GM23248 (cell line): ENCODE measurements at regions not wholly inside any gene's neighbourhood (a gene's known extent, or its start where the extent isn't known, plus 50 kb on each side); places are given as distances from the start of the nearest gene placed in this dataset.

Experiments used
- DNase-seq: peaks from one replicate; pipeline ENCODE4 v3.0.0-alpha.2; 2015
- H2AFZ ChIP-seq: fragments of 200-600 bp; sonication (generic); 2 replicates; pipeline ENCODE4 v1.6.1; 2016; ENCODE audit warnings: antibody characterized with exemption
- H3F3A ChIP-seq: fragments of 200-600 bp; sonication (generic); 2 replicates; pipeline ENCODE4 v1.6.1; 2016; ENCODE audit warnings: mild to moderate bottlenecking, antibody characterized with exemption, mixed run types; ENCODE audit not compliant: insufficient read depth
- H3K27ac ChIP-seq: fragments of 200-600 bp; sonication (generic); 2 replicates; pipeline ENCODE4 v1.5.1; 2016; ENCODE audit warnings: mild to moderate bottlenecking
- H3K27me3 ChIP-seq: fragments of 200-600 bp; sonication (generic); replicated peaks from 2 replicates; pipeline ENCODE4 v1.6.1; 2016; ENCODE audit warnings: mild to moderate bottlenecking; ENCODE audit not compliant: insufficient read depth
- H3K36me3 ChIP-seq: fragments of 200-600 bp; sonication (generic); 2 replicates; pipeline ENCODE4 v1.6.1; 2016; ENCODE audit warnings: low read depth, mild to moderate bottlenecking
- H3K4me1 ChIP-seq: fragments of 200-600 bp; sonication (generic); 2 replicates; pipeline ENCODE4 v1.6.1; 2016; ENCODE audit warnings: mild to moderate bottlenecking; ENCODE audit not compliant: insufficient read depth
- H3K4me2 ChIP-seq: fragments of 200-600 bp; sonication (generic); one replicate; pipeline ENCODE4 v1.6.1; 2016; ENCODE audit warnings: mild to moderate bottlenecking; ENCODE audit not compliant: unreplicated experiment
- H3K4me3 ChIP-seq: fragments of 200-600 bp; sonication (generic); 2 replicates; pipeline ENCODE4 v1.5.1; 2016; ENCODE audit warnings: mild to moderate bottlenecking
- H3K79me2 ChIP-seq: fragments of 200-600 bp; sonication (generic); 2 replicates; pipeline ENCODE4 v1.6.1; 2016; ENCODE audit warnings: mild to moderate bottlenecking; ENCODE audit not compliant: insufficient read depth
- H3K9ac ChIP-seq: fragments of 200-600 bp; sonication (generic); 2 replicates; pipeline ENCODE4 v1.6.1; 2016; ENCODE audit warnings: mild to moderate bottlenecking
- H3K9me2 ChIP-seq: fragments of 200-600 bp; sonication (generic); 2 replicates; pipeline ENCODE4 v1.6.1; 2016; ENCODE audit warnings: mixed run types, mild to moderate bottlenecking, moderate library complexity; ENCODE audit not compliant: insufficient read depth
- H3K9me3 ChIP-seq: fragments of 200-600 bp; sonication (generic); one replicate; pipeline ENCODE4 v1.6.1; 2017; ENCODE audit warnings: low read depth
- H4K20me1 ChIP-seq: fragments of 200-600 bp; sonication (generic); 2 replicates; pipeline ENCODE4 v1.6.0; 2016; ENCODE audit not compliant: insufficient read depth
- EZH2 ChIP-seq: fragments of 200-600 bp; sonication (generic); IDR thresholded peaks from 2 replicates; pipeline ENCODE4 v1.6.1; 2018; ENCODE audit warnings: antibody characterized with exemption, mild to moderate bottlenecking; ENCODE audit not compliant: insufficient read depth, poor library complexity, severe bottlenecking
- EZH2phosphoT487 ChIP-seq: fragments of 200-600 bp; sonication (generic); IDR thresholded peaks from 2 replicates; pipeline ENCODE4 v1.6.1; 2018; ENCODE audit warnings: antibody characterized with exemption, moderate library complexity, mild to moderate bottlenecking, low read depth; ENCODE audit not compliant: insufficient read depth
- WGBS, 2 experiments: methylation state at CpG; one replicate each; pipeline ENCODE4 v1.1.6; 2015 to 2017; ENCODE audit warnings: low lambda C conversion rate in 2 of 2, low coverage in 1 of 2; ENCODE audit errors: missing lambda C conversion rate in 2 of 2; 5-methylcytosine and 5-hydroxymethylcytosine counted together
- in situ Hi-C: fragments of 300-500 bp; cut with MboI; formaldehyde crosslinking; loops from 2 replicates; pipeline ENCODE4 v1.15.0; 2020

DNA sequence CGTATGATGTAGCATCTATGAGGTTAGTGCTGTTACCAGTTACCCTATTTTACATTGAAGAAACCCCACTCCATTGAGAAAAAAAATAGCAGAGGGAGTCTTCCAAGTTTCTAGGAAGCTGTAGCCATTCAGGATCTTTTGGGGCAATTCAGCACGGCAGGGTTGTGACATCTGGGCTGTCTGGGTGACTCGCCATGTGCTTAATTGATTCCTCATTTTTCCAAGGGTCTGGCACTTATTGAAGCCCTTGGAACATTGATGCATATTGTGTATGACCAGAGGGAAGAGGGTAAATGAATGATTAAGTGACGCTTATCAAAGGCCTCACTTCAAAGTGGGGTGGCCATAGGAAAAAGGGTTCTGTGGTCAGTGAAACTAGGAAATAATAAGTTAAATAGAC lies 248.7 kb downstream of the ARHGAP12 start:
- Histone ChIP-seq H3K4me2 (no peak overlapping the region), H3K36me3 (no peaks in the 10 kb centered on the region), H3K27ac (no peak overlapping the region), H3K79me2 (no peaks in the 10 kb centered on the region), H3K4me3 (no peak overlapping the region), H3K9me3 (peaks cover 8% of the 10 kb centered on the region), H3K4me1 (0 out of 2 replicates have a peak, but pooled peaks cover 5% of the 10 kb centered on the region), H2AFZ (no peak overlapping the region), H3F3A (no peaks in the 10 kb centered on the region), H3K9me2 (no peaks in the 10 kb centered on the region), H3K27me3 (no peaks in the 10 kb centered on the region), H3K9ac (no peak overlapping the region), H4K20me1 (no peaks in the 10 kb centered on the region)
- peak; percentile 41 for DNase-seq
- in situ Hi-C loops = no loop called here
- TF ChIP-seq EZH2phosphoT487 = no peak
- no peak for TF ChIP-seq EZH2
- 41 to 45% methylated on average over 4 of the region's 4 CpGs for WGBS, 2 experiments

DNA sequence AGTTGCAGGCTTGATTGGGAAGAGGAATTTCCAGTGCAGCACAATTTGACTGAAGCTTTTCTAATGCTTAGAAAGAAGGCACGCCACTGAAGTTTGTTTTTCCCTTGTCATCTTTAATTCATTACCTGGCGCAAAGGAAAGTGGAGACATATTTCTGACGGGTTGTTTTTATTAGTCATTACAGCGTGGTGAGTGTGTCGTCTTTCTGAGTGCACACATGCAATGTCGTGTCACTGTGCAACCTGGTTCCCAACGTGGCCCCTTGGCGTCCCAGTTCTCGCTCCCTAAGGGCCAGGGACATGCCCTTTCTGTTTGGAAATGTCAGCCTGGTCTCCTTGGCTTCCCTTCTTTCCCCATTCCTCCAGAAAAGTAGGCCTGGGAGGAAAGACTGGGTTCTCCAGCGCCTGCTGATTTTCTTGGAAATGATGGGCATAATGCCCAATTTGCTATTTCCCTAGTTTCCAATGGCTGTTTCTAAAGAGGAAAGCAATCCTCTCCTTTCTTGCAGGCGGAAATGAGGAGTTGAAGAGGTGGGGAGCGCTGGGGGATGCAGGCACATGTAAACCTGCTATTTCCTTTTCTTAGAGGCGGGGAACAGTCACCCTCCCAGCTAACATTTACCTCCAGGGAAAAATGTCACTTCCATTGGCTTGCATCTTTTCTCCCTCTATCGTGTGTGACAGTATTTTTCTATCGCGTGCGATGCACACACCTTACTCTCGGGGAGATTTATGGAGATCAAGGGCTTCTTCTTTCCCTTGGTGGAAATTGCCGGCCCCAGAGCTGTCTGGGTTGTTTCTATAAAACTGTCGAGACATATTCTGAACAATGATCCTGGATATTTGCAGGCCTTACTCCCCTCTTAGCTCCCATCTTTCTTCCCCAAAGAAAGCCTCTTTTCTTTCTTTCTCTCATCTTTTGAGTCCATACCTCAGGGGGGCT lies 249.8 kb downstream of the ARHGAP12 start:
- no peak overlapping the region for H3K9ac ChIP-seq
- 50% methylated on average over 20 of the region's 20 CpGs for WGBS, 2 experiments
- H3K4me3 ChIP-seq = no peak overlapping the region
- H3K27ac ChIP-seq = no peak overlapping the region
- in situ Hi-C loops = no loop called here
- H3K79me2 ChIP-seq = no peaks in the 10 kb centered on the region
- DNase-seq = peak; percentile 58
- H3K9me3 ChIP-seq = peaks cover 7% of the 10 kb centered on the region
- 0 out of 2 replicates have a peak, but pooled peaks cover 5% of the 10 kb centered on the region for H3K4me1 ChIP-seq
- no peaks in the 10 kb centered on the region for H3K27me3 ChIP-seq
- no peaks in the 10 kb centered on the region for H3F3A ChIP-seq
- no peak for TF ChIP-seq EZH2
- no peak for TF ChIP-seq EZH2phosphoT487
- H3K36me3 ChIP-seq = no peaks in the 10 kb centered on the region
- no peak overlapping the region for H3K4me2 ChIP-seq
- peak overlapping the region; percentile 62; the same call in 1 of the 2 replicates for H2AFZ ChIP-seq
- H4K20me1 ChIP-seq = no peaks in the 10 kb centered on the region
- H3K9me2 ChIP-seq = no peaks in the 10 kb centered on the region

DNA sequence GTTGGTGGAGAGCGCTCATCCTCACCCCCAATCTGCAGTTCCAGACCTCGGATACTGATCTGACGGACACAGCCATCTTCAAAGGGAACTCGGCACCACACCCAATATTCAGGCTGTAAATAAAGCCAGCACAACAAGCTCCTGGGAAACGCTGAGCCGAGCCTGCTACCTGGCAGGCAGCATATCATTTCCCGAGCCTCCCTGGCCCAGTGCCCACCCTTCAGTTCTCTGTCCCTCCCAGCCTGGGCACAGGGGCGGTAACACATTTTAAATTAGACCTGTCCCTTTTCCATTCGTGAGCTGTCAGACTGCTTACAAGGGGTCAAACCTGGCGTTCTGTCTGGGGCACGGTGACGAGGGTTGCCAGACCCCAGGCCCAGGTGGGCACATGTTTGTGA lies 250.5 kb downstream of the ARHGAP12 start:
- DNase-seq = no peak
- Histone ChIP-seq H3K9ac (no peak overlapping the region), H3K4me3 (no peak overlapping the region), H3K9me2 (no peaks in the 10 kb centered on the region), H2AFZ (peak overlapping the region; percentile 62), H3K27me3 (no peaks in the 10 kb centered on the region), H3K36me3 (no peaks in the 10 kb centered on the region), H3K9me3 (no peaks in the 10 kb centered on the region), H3K4me1 (0 out of 2 replicates have a peak, but pooled peaks cover 5% of the 10 kb centered on the region), H4K20me1 (no peaks in the 10 kb centered on the region), H3K27ac (no peak overlapping the region), H3K79me2 (no peaks in the 10 kb centered on the region), H3F3A (no peaks in the 10 kb centered on the region), H3K4me2 (no peak overlapping the region)
- in situ Hi-C loops = no loop called here
- WGBS, 2 experiments = 18 to 22% methylated on average over 12 of the region's 12 CpGs
- no peak for TF ChIP-seq EZH2
- no peak for TF ChIP-seq EZH2phosphoT487

DNA sequence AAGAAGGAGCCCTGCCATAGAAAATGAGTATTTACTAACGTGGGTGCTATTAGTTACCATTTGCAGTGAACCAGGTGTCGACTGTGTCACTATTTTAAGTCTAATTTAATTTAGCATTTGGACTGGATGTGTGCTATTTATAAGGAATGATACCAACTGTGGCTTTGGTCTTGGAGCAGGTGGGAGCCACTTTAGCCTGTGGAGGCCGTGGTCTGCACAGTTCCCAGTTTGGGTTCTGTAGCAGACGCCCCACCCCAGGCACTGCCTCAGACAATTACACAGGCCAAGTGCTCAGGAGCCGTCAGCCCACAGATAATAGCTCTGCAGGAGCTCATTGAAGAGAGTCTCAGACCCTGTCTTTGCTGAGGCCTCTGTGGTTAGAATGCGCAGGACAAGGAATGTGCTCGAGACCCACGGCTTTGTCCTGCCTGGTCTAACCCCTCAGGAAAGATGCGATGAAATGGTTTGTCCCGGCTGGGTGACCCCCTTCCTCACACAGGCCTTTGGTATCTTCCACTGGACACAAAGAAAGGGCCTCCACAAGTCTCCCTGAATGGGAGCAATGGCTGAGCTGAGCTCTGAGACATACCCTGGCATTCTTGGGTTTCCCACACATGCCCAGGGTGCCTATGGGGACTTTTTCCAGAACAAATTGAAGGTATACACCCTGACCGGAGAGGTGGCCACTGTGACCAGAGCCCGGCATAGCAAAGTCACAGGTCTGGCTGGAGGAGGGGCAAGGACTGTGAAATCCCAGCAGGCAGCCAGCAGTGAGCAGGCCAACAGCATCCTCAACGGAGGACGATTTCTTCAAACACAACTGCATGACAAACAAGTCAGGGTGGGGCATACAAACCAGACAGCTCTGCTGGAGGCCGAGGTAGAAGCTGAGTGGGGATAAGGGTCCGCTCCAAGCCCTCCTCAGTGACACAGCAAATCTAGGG lies 251.2 kb downstream of the ARHGAP12 start:
- in situ Hi-C loops = no loop called here
- no peak for DNase-seq
- Histone ChIP-seq H3K4me2 (no peak overlapping the region), H3K9me2 (no peaks in the 10 kb centered on the region), H2AFZ (peak overlapping the region; percentile 62), H4K20me1 (no peaks in the 10 kb centered on the region), H3K9me3 (no peaks in the 10 kb centered on the region), H3K4me3 (no peak overlapping the region), H3K36me3 (no peaks in the 10 kb centered on the region), H3K4me1 (0 out of 2 replicates have a peak, but pooled peaks cover 5% of the 10 kb centered on the region), H3K9ac (no peak overlapping the region), H3F3A (no peaks in the 10 kb centered on the region), H3K27ac (no peak overlapping the region), H3K27me3 (no peaks in the 10 kb centered on the region), H3K79me2 (no peaks in the 10 kb centered on the region)
- 66 to 74% methylated on average over 16 of the region's 16 CpGs for WGBS, 2 experiments
- no peak for TF ChIP-seq EZH2phosphoT487
- TF ChIP-seq EZH2 = no peak
